Epidermal melanocyte (primary cell): ENCODE measurements at regions not wholly inside any gene's neighbourhood (a gene's known extent, or its start where the extent isn't known, plus 50 kb on each side); places are given as distances from the start of the nearest gene placed in this dataset.
"Not testable (repeated sequence)": the region's sequence is repeated elsewhere in the genome, so short reads cannot be mapped to it uniquely, and the experiment has no call there.

Experiments
- DNase-seq: peaks from one replicate; pipeline ENCODE4 v3.0.0; 2011; ENCODE audit warnings: low spot score; ENCODE audit not compliant: insufficient read length

- no peak for DNase-seq
Measured at GRCh38 chr4:27931584-27931983, 1070.9 kb downstream of the STIM2 start.

- DNase-seq = no peak
Measured at GRCh38 chr4:27934871-27935270, 1074.2 kb downstream of the STIM2 start.

GRCh38 chr4:27946799-27947198, 1086.2 kb downstream of the STIM2 start:
- DNase-seq = no peak

- DNase-seq = no peak
Measured at GRCh38 chr4:27947302-27947701, 1086.7 kb downstream of the STIM2 start.

GRCh38 chr4:27964095-27964494, 1103.5 kb downstream of the STIM2 start:
- DNase-seq = no peak

GRCh38 chr4:27966664-27967063, 1106.0 kb downstream of the STIM2 start:
- no peak for DNase-seq

- no peak for DNase-seq
Measured at GRCh38 chr4:27973056-27973455, 1112.4 kb downstream of the STIM2 start.

GRCh38 chr4:27973700-27974099, 1113.1 kb downstream of the STIM2 start:
- DNase-seq = no peak

GRCh38 chr4:27974339-27974738, 1113.7 kb downstream of the STIM2 start:
- DNase-seq = no peak

- not testable (repeated sequence) for DNase-seq
Measured at GRCh38 chr4:27974881-27975280, 1114.2 kb downstream of the STIM2 start.

GRCh38 chr4:27978427-27979109, 1117.9 kb downstream of the STIM2 start:
- not testable (repeated sequence) for DNase-seq

GRCh38 chr4:27985522-27985921, 1124.9 kb downstream of the STIM2 start:
- no peak for DNase-seq

- DNase-seq = peak; percentile 25
Measured at GRCh38 chr4:27986476-27986875, 1125.8 kb downstream of the STIM2 start.

- no peak for DNase-seq
Measured at GRCh38 chr4:28001698-28002097, 1141.1 kb downstream of the STIM2 start.

GRCh38 chr4:28004520-28004919, 1143.9 kb downstream of the STIM2 start:
- DNase-seq = no peak

GRCh38 chr4:28006021-28006420, 1145.4 kb downstream of the STIM2 start:
- DNase-seq = no peak

GRCh38 chr4:28007693-28008092, 1147.1 kb downstream of the STIM2 start:
- DNase-seq = no peak

GRCh38 chr4:28009541-28009940, 1148.9 kb downstream of the STIM2 start:
- no peak for DNase-seq

- DNase-seq = no peak
Measured at GRCh38 chr4:28010577-28011240, 1150.1 kb downstream of the STIM2 start.

GRCh38 chr4:28014469-28014868, 1153.8 kb downstream of the STIM2 start:
- DNase-seq = no peak

GRCh38 chr4:28015996-28016395, 1155.4 kb downstream of the STIM2 start:
- no peak for DNase-seq

GRCh38 chr4:28038253-28038652, 1177.6 kb downstream of the STIM2 start:
- DNase-seq = not testable (repeated sequence)

GRCh38 chr4:28062562-28062961, 1201.9 kb downstream of the STIM2 start:
- no peak for DNase-seq
